Erythroblast (primary cell): ENCODE measurements at regions not wholly inside any gene's neighbourhood (a gene's known extent, or its start where the extent isn't known, plus 50 kb on each side); places are given as distances from the start of the nearest gene placed in this dataset.

Source experiments
- GATA1 ChIP-seq: IDR thresholded peaks from 2 replicates; pipeline ENCODE4 v1.6.1; 2011; ENCODE audit warnings: low read depth, mild to moderate bottlenecking, control low read depth, low read length, moderate library complexity
- POLR2A ChIP-seq: IDR thresholded peaks from 2 replicates; pipeline ENCODE4 v1.6.1; 2011; ENCODE audit warnings: mild to moderate bottlenecking, low read length

DNA sequence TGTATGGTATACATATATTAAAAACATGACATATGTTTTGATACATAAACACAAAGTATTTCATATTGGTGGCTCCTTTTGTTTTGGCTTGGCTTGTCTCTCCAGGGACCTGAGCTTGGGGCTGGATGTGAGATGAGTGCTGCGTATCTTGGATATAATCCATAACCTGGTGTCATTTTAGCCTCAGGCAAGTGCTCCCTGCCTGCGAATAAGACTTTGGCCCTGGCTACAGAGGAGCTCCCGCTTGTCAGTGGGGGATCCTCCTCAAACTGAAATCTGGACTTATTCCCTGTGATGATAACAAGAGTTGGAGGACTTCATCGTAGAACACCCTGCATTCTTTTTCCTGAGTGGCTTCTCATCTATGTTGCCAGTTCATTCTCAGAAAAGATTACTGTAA, 341.7 kb upstream of the CLINT1 start:
- no peak for TF ChIP-seq POLR2A
- no peak for TF ChIP-seq GATA1
